Neural crest cell (in vitro differentiated cells): ENCODE measurements at regions not wholly inside any gene's neighbourhood (a gene's known extent, or its start where the extent isn't known, plus 50 kb on each side); places are given as distances from the start of the nearest gene placed in this dataset.
"Not testable (repeated sequence)": the region's sequence is repeated elsewhere in the genome, so short reads cannot be mapped to it uniquely, and the experiment has no call there.

Source experiments
- DNase-seq: peaks from one replicate; pipeline ENCODE4 v3.0.0; 2021; ENCODE audit warnings: low read depth, mixed read lengths, low spot score
- H3K27ac Mint-ChIP-seq: one replicate; pipeline ENCODE4 v1.8.0; 2021; ENCODE audit warnings: mild to moderate bottlenecking, mixed read lengths; ENCODE audit not compliant: unreplicated experiment
- H3K27me3 Mint-ChIP-seq: 2 replicates; pipeline ENCODE4 v1.8.0; 2021; ENCODE audit warnings: low read depth, mild to moderate bottlenecking, mixed read lengths
- H3K36me3 Mint-ChIP-seq: 2 replicates; pipeline ENCODE4 v1.8.0; 2021; ENCODE audit warnings: low read depth, mild to moderate bottlenecking, mixed read lengths
- H3K4me1 Mint-ChIP-seq: 2 replicates; pipeline ENCODE4 v1.8.0; 2021; ENCODE audit warnings: mixed read lengths
- H3K4me3 Mint-ChIP-seq: one replicate; pipeline ENCODE4 v1.8.0; 2021; ENCODE audit warnings: mild to moderate bottlenecking, mixed read lengths
- H3K9me3 Mint-ChIP-seq: 2 replicates; pipeline ENCODE4 v1.8.0; 2021; ENCODE audit warnings: mixed read lengths
- TF ChIP-seq, protein P1 (sequence below): fragments of 200-600 bp; sonication (generic); conservative IDR thresholded peaks from 2 replicates; pipeline ENCODE4 v1.5.0; 2021; ENCODE audit warnings: antibody characterized with exemption, mild to moderate bottlenecking

DNA sequence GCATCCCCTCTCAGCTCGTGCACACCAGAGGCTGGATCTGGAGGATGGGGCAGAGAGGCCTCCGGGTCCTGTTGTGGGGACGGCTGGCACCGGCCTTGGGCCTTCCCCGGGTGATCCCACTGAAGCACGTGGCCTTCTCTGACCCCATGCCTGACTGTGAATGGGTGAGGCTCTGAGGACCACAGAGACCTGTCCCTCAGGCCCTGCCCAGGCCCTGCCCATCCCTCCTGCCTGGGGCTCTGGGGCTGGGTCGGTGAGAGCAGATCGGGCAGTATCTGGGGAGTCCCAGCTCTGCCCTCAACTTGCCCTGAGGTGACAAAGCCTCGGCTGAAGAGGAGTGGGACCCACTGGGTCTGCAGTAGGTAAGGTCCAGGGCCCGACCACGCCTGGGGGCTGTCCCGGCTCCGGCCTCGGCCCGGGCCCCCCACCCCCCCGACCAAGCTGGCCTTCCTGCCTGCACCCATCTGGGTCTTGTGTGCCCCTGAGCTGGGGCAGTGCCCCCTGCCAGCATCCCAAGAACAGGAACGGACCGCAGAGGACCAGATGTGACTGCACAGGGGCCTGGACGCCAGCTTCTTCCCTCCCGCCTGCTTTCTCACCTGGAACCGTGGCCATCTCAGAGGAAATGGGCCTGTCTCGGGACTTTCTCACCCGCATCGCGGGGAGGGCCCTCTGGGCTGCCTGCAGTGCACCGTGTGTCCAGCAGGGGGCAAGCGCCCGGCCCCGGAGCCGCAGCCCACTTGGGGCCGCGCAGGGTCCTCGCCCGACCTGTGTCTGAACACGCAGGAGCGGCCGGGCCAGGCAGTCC is 255.9 kb downstream of the PARP8 start:
- DNase-seq = peak; percentile 35
- not testable (repeated sequence) for H3K9me3 Mint-ChIP-seq, H3K4me3 Mint-ChIP-seq, H3K4me1 Mint-ChIP-seq, H3K27ac Mint-ChIP-seq, H3K27me3 Mint-ChIP-seq, H3K36me3 Mint-ChIP-seq
- TF ChIP-seq, protein P1, sequence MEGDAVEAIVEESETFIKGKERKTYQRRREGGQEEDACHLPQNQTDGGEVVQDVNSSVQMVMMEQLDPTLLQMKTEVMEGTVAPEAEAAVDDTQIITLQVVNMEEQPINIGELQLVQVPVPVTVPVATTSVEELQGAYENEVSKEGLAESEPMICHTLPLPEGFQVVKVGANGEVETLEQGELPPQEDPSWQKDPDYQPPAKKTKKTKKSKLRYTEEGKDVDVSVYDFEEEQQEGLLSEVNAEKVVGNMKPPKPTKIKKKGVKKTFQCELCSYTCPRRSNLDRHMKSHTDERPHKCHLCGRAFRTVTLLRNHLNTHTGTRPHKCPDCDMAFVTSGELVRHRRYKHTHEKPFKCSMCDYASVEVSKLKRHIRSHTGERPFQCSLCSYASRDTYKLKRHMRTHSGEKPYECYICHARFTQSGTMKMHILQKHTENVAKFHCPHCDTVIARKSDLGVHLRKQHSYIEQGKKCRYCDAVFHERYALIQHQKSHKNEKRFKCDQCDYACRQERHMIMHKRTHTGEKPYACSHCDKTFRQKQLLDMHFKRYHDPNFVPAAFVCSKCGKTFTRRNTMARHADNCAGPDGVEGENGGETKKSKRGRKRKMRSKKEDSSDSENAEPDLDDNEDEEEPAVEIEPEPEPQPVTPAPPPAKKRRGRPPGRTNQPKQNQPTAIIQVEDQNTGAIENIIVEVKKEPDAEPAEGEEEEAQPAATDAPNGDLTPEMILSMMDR = peak; percentile 77

- no peak for DNase-seq
- Mint-ChIP-seq H3K4me1 (no peaks in the 10 kb centered on the region), H3K9me3 (no peaks in the 10 kb centered on the region), H3K27me3 (peaks cover 3% of the 10 kb centered on the region), H3K27ac (no peak overlapping the region), H3K4me3 (no peak overlapping the region), H3K36me3 (no peaks in the 10 kb centered on the region)
- TF ChIP-seq, protein P1 = no peak
These were observed 256.7 kb downstream of the PARP8 start for GRCh38 chr5:50922942-50923767.

DNA sequence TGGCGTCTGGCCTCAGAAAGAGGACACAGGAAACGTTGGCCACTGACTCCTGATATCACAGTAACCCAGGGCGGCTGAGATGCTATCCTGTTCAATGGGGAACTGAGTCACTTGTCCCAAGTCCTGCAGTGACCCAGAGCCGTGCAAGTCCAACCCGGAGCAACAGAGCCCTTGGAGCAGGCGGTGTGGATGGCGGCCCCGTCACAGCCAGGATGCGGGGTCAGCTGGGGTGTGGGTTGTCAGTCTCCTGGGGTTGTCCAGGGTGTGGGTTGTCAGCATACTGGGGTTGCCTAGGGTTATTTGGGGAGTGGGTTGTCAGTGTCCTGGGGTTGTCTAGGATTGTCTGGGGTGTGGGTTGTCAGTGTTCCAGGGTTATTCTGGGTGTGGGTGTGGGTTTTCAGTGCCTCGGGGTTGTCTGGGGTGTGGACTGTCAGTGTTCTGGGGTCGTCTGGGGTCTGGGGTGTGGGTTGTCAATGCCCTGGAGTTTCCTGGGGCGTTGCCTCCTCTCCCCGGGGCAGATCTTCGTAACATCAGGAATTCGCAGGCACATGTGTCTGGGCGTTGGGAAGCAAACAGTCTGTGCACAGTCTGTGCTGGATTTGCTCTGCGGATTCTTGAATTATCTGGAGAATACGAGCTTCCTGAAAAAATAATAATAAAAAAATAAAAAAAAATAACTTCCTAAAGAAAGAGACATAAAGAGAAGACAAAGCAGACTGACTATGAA is 257.5 kb downstream of the PARP8 start:
- Mint-ChIP-seq H3K9me3 (no peaks in the 10 kb centered on the region), H3K27ac (no peak overlapping the region), H3K4me1 (no peaks in the 10 kb centered on the region), H3K27me3 (peaks cover 3% of the 10 kb centered on the region), H3K4me3 (no peak overlapping the region), H3K36me3 (no peaks in the 10 kb centered on the region)
- no peak for DNase-seq
- TF ChIP-seq, protein P1 = no peak

DNA sequence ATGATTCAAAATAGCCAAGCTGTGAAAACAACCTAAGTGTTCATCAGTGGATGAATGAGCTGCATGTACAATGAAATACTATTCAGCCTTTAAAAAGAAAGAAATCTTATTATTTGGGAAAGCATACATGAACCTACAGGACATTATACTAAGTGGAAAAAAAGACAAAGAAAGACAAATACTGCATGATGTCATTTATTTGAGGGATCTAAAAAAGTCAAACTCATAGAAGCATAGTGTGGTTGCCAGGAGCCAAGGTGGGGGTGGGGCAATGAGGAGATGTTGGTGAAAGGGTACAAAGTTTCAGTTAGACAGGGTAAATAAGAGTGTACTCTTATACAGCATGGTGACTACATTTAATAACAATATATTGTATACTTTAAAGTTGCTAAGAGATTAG is 261.5 kb downstream of the PARP8 start:
- no peaks in the 10 kb centered on the region for H3K36me3 Mint-ChIP-seq
- TF ChIP-seq, protein P1 = no peak
- no peak overlapping the region for H3K4me3 Mint-ChIP-seq
- no peak for DNase-seq
- no peaks in the 10 kb centered on the region for H3K9me3 Mint-ChIP-seq
- H3K27me3 Mint-ChIP-seq = peaks cover 3% of the 10 kb centered on the region
- H3K27ac Mint-ChIP-seq = no peak overlapping the region
- H3K4me1 Mint-ChIP-seq = no peaks in the 10 kb centered on the region

DNA sequence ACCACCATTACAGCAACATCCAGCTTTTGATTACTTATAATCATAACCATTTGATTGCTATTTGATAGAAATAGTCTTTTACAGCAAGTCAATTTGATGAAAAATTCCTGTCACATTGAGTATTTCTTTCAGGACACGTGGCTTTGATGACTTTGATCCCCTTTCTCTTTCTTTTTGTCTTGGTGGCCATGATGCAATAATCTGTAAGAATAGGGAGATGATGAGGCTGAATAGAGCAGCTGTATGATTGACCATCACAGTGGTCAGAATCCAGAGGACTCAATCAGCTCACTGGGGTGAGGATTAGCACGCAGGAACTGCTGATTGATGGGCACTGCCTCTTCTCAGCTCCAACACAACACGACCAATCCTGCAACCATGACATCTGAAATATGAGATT is 262.7 kb downstream of the PARP8 start:
- H3K9me3 Mint-ChIP-seq = no peaks in the 10 kb centered on the region
- H3K27me3 Mint-ChIP-seq = peaks cover 3% of the 10 kb centered on the region
- H3K4me1 Mint-ChIP-seq = no peaks in the 10 kb centered on the region
- no peak overlapping the region for H3K4me3 Mint-ChIP-seq
- no peaks in the 10 kb centered on the region for H3K36me3 Mint-ChIP-seq
- TF ChIP-seq, protein P1 = no peak
- no peak overlapping the region for H3K27ac Mint-ChIP-seq
- DNase-seq = no peak
